ENCODE measurements at regions not wholly inside any gene's neighbourhood (a gene's known extent, or its start where the extent isn't known, plus 50 kb on each side); places are given as distances from the start of the nearest gene placed in this dataset.

- DNase-seq (ENCODE audit: low spot score) = no peak
- Histone ChIP-seq H3K4me3 (no peak overlapping the region), H3K27ac (no peak overlapping the region), H3K4me1 (peaks cover 0 to 8% of the 10 kb centered on the region in 2 donors), H3K27me3 (no peaks in the 10 kb centered on the region), H3K36me3 (no peaks in the 10 kb centered on the region), H3K9me3 (no peaks in the 10 kb centered on the region)
- no peak for TF ChIP-seq CTCF (IDR thresholded peaks at IDR 0.05)
Measured at GRCh38 chr3:168888781-168889180, 774.7 kb downstream of the MECOM start.

GRCh38 chr3:168885028-168885427 is 778.5 kb downstream of the MECOM start:
- Histone ChIP-seq H3K4me1 (peaks cover 0 to 8% of the 10 kb centered on the region in 2 donors), H3K9me3 (no peaks in the 10 kb centered on the region), H3K36me3 (no peaks in the 10 kb centered on the region), H3K27ac (no peak overlapping the region), H3K27me3 (no peaks in the 10 kb centered on the region), H3K4me3 (no peak overlapping the region)
- DNase-seq (ENCODE audit: low spot score) = no peak
- TF ChIP-seq CTCF (IDR thresholded peaks at IDR 0.05) = no peak

GRCh38 chr3:168884353-168884903 is 779.1 kb downstream of the MECOM start:
- no peaks in the 10 kb centered on the region for H3K27me3 ChIP-seq
- H3K27ac ChIP-seq = no peak overlapping the region
- no peak overlapping the region for H3K4me3 ChIP-seq
- DNase-seq (ENCODE audit: low spot score) = no peak
- peaks cover 0 to 8% of the 10 kb centered on the region in 2 donors for H3K4me1 ChIP-seq
- no peaks in the 10 kb centered on the region for H3K9me3 ChIP-seq
- H3K36me3 ChIP-seq = no peaks in the 10 kb centered on the region
- TF ChIP-seq CTCF (IDR thresholded peaks at IDR 0.05) = no peak

GRCh38 chr3:168883145-168883544 is 780.4 kb downstream of the MECOM start:
- Histone ChIP-seq H3K4me1 (peaks cover 0 to 8% of the 10 kb centered on the region in 2 donors), H3K4me3 (no peak overlapping the region), H3K27ac (no peak overlapping the region), H3K9me3 (no peaks in the 10 kb centered on the region), H3K36me3 (no peaks in the 10 kb centered on the region), H3K27me3 (no peaks in the 10 kb centered on the region)
- no peak for DNase-seq (ENCODE audit: low spot score)
- no peak for TF ChIP-seq CTCF (IDR thresholded peaks at IDR 0.05)

- Histone ChIP-seq H3K4me1 (peaks cover 0 to 8% of the 10 kb centered on the region in 2 donors), H3K36me3 (no peaks in the 10 kb centered on the region), H3K27ac (no peak overlapping the region), H3K9me3 (no peaks in the 10 kb centered on the region), H3K4me3 (no peak overlapping the region), H3K27me3 (no peaks in the 10 kb centered on the region)
- TF ChIP-seq CTCF (IDR thresholded peaks at IDR 0.05) = no peak
- DNase-seq (ENCODE audit: low spot score) = no peak
Measured at GRCh38 chr3:168881804-168882203, 781.7 kb downstream of the MECOM start.

- Histone ChIP-seq H3K4me1 (no peaks in the 10 kb centered on the region), H3K27me3 (no peaks in the 10 kb centered on the region), H3K36me3 (no peaks in the 10 kb centered on the region), H3K4me3 (no peak overlapping the region), H3K27ac (peak overlapping the region in 1 of 2 donors; percentile 12), H3K9me3 (no peaks in the 10 kb centered on the region)
- TF ChIP-seq CTCF (IDR thresholded peaks at IDR 0.05) = no peak
- no peak for DNase-seq (ENCODE audit: low spot score)
Measured at GRCh38 chr3:168878655-168879054, 782.9 kb upstream of the GOLIM4 start.

Measured in right atrium auricular region (tissue), 2 donors.